ENCODE measurements at regions not wholly inside any gene's neighbourhood (a gene's known extent, or its start where the extent isn't known, plus 50 kb on each side); places are given as distances from the start of the nearest gene placed in this dataset.

DNA sequence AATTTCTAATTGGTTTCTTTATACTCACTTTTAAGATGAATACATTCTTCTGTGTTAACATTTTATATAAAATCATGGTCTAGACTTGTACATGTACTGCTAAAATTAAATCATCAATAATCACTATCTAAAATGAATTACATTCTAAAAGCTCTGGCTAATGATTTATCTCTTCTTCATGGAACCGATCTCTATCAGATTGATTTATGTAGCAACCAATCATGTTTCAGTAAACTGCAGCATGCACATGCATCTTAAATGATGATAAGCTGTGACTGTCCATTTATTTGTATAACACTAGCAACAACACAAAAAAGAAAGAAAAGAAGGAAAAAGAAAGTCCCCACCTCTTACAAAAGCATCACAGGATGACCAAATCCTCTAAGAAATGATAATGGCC is 669.2 kb downstream of the NR2F1-AS1 start:
- TF ChIP-seq, protein P1, sequence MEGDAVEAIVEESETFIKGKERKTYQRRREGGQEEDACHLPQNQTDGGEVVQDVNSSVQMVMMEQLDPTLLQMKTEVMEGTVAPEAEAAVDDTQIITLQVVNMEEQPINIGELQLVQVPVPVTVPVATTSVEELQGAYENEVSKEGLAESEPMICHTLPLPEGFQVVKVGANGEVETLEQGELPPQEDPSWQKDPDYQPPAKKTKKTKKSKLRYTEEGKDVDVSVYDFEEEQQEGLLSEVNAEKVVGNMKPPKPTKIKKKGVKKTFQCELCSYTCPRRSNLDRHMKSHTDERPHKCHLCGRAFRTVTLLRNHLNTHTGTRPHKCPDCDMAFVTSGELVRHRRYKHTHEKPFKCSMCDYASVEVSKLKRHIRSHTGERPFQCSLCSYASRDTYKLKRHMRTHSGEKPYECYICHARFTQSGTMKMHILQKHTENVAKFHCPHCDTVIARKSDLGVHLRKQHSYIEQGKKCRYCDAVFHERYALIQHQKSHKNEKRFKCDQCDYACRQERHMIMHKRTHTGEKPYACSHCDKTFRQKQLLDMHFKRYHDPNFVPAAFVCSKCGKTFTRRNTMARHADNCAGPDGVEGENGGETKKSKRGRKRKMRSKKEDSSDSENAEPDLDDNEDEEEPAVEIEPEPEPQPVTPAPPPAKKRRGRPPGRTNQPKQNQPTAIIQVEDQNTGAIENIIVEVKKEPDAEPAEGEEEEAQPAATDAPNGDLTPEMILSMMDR (IDR thresholded peaks at IDR 0.05; ENCODE audit: low read depth, low read length) = no peak
- TF ChIP-seq EZH2phosphoT487 (IDR thresholded peaks at IDR 0.05; ENCODE audit: low read depth) = no peak

All from OCI-LY3 (cell line).